ENCODE measurements at regions not wholly inside any gene's neighbourhood (a gene's known extent, or its start where the extent isn't known, plus 50 kb on each side); places are given as distances from the start of the nearest gene placed in this dataset.

GRCh38 chrX:149286940-149287349 lies 218.2 kb downstream of the IDS start:
- TF ChIP-seq MAX (IDR thresholded peaks at IDR 0.05) (no peak), ZBTB7A (IDR thresholded peaks at IDR 0.05; ENCODE audit: low read depth) (no peak), TAF1 (IDR thresholded peaks at IDR 0.05; ENCODE audit: low read depth) (no peak), RAD21 (IDR thresholded peaks at IDR 0.05; ENCODE audit: low read depth) (peak; percentile 62), REST (IDR thresholded peaks at IDR 0.05; ENCODE audit: low read depth) (no peak), EGR1 (IDR thresholded peaks at IDR 0.05) (no peak)

Data from Ishikawa (cell line).